K562 (cell line): ENCODE measurements at regions not wholly inside any gene's neighbourhood (a gene's known extent, or its start where the extent isn't known, plus 50 kb on each side); places are given as distances from the start of the nearest gene placed in this dataset.

Experiments used
- ATF2 ChIP-seq: sonication (generic); formaldehyde crosslinking; IDR thresholded peaks from 2 replicates; pipeline ENCODE4 v1.8.1; 2022; ENCODE audit warnings: missing genetic modification reagents
- BRD4 ChIP-seq: fragments of 200-600 bp; sonication (generic); IDR thresholded peaks from 2 replicates; pipeline ENCODE4 v1.6.1; 2017; ENCODE audit warnings: inconsistent platforms
- CBX3 ChIP-seq, 2 experiments: IDR thresholded peaks; 1 replicate in 1 of 2; 2 replicates in 1 of 2; pipeline ENCODE4 v1.6.1; 2012; ENCODE audit warnings: inconsistent platforms in 2 of 2, low read length in 2 of 2, borderline replicate concordance in 1 of 2, control low read depth in 1 of 2
- CEBPB ChIP-seq: fragments of 450-650 bp; IDR thresholded peaks from 2 replicates; pipeline ENCODE4 v1.6.1; 2016; ENCODE audit warnings: missing genetic modification characterization, missing compliant biosample characterization
- E4F1 ChIP-seq: fragments of 250-450 bp; sonication (Bioruptor Pico); IDR thresholded peaks from 2 replicates; pipeline ENCODE4 v1.5.0; 2021; ENCODE audit warnings: mild to moderate bottlenecking, borderline replicate concordance
- HDGF ChIP-seq: fragments of 450-650 bp; IDR thresholded peaks from 2 replicates; pipeline ENCODE4 v1.6.1; 2016
- HNRNPK ChIP-seq: fragments of 200-400 bp; formaldehyde crosslinking; IDR thresholded peaks from one replicate; pipeline ENCODE4 v1.6.1; 2018; ENCODE audit warnings: mild to moderate bottlenecking, low read depth, low read length; ENCODE audit not compliant: poor library complexity, severe bottlenecking
- ILK ChIP-seq: fragments of 450-650 bp; IDR thresholded peaks from 2 replicates; pipeline ENCODE4 v1.6.1; 2016; ENCODE audit warnings: missing genetic modification characterization, low read depth, mild to moderate bottlenecking, missing compliant biosample characterization, moderate library complexity, borderline replicate concordance
- RBM39 ChIP-seq: fragments of 200-400 bp; formaldehyde crosslinking; optimal IDR thresholded peaks from 2 replicates; pipeline ENCODE3; 2018; ENCODE audit warnings: low read depth, low read length
- TEAD2 ChIP-seq: fragments of 450-650 bp; IDR thresholded peaks from 2 replicates; pipeline ENCODE4 v1.6.1; 2016; ENCODE audit warnings: missing genetic modification characterization, control low read depth, missing compliant biosample characterization
- TSHZ1 ChIP-seq: fragments of 250-450 bp; sonication (Bioruptor Pico); IDR thresholded peaks from 2 replicates; pipeline ENCODE4 v1.4.0; 2020; ENCODE audit warnings: mild to moderate bottlenecking, moderate library complexity
- YY1 ChIP-seq, 3 experiments: IDR thresholded peaks; 2 replicates each; pipeline ENCODE4 v1.6.1; 2011; ENCODE audit warnings: low read length in 2 of 3, mild to moderate bottlenecking in 2 of 3, moderate library complexity in 2 of 3, borderline replicate concordance in 1 of 3, control low read depth in 1 of 3, low read depth in 1 of 3; ENCODE audit not compliant: insufficient read depth in 3 of 3, insufficient replicate concordance in 2 of 3, control insufficient read depth in 1 of 3, insufficient read length in 1 of 3; ENCODE audit errors: extremely low read depth in 1 of 3
- ZNF212 ChIP-seq: fragments of 450-650 bp; formaldehyde crosslinking; IDR thresholded peaks from 2 replicates; pipeline ENCODE4 v1.4.0; 2020; ENCODE audit warnings: mild to moderate bottlenecking
- TF ChIP-seq, protein P1 (sequence below), 3 experiments: IDR thresholded peaks in 2 of 3; conservative IDR thresholded peaks in 1 of 3; 2 replicates each; pipeline ENCODE4 v1.5.1; 2011 to 2012; ENCODE audit warnings: low read length in 3 of 3, mild to moderate bottlenecking in 3 of 3, control low read depth in 2 of 3, improper control_type of control experiment in 1 of 3, inconsistent platforms in 1 of 3, low read depth in 1 of 3, mixed read lengths in 1 of 3, moderate library complexity in 1 of 3; ENCODE audit not compliant: insufficient read depth in 2 of 3

DNA sequence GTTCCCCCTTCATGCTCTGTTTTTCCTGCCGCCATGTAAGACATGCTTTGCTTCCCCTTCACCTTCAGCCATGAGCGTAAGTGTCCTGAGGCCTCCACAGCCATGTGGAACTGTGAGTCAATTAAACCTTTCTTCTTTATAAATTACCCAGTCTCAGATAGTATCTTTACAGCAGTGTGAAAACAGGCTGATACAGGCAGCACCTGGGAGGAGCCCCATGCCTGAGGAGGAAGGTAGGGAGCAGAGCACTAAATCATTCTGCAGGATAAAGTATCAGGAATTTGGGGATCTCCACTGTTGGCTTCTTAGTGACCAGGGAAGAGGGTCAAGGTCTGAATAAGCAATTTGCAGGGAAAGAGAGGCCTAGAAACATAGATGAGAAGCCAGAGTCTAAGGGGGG, 78.0 kb downstream of the KCNF1 start:
- TF ChIP-seq YY1 (IDR thresholded peaks at IDR 0.05; ENCODE audit: borderline replicate concordance in 1 of 3, control insufficient read depth in 1 of 3, extremely low read depth in 1 of 3, insufficient read depth in 3 of 3, insufficient read length in 1 of 3, insufficient replicate concordance in 2 of 3, low read depth in 1 of 3, low read length in 2 of 3), result no peak
- no peak for TF ChIP-seq BRD4
- no peak for TF ChIP-seq CBX3 (IDR thresholded peaks at IDR 0.05; ENCODE audit: borderline replicate concordance in 1 of 2, low read length in 2 of 2)
- TF ChIP-seq ATF2 (CRISPR knock-in tag), result no peak
- TF ChIP-seq E4F1 (CRISPR knock-in tag), result no peak
- no peak for TF ChIP-seq CEBPB (tag)
- TF ChIP-seq ILK (tag), result no peak
- TF ChIP-seq HNRNPK, result no peak
- TF ChIP-seq, protein P1, sequence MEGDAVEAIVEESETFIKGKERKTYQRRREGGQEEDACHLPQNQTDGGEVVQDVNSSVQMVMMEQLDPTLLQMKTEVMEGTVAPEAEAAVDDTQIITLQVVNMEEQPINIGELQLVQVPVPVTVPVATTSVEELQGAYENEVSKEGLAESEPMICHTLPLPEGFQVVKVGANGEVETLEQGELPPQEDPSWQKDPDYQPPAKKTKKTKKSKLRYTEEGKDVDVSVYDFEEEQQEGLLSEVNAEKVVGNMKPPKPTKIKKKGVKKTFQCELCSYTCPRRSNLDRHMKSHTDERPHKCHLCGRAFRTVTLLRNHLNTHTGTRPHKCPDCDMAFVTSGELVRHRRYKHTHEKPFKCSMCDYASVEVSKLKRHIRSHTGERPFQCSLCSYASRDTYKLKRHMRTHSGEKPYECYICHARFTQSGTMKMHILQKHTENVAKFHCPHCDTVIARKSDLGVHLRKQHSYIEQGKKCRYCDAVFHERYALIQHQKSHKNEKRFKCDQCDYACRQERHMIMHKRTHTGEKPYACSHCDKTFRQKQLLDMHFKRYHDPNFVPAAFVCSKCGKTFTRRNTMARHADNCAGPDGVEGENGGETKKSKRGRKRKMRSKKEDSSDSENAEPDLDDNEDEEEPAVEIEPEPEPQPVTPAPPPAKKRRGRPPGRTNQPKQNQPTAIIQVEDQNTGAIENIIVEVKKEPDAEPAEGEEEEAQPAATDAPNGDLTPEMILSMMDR (IDR thresholded peaks at IDR 0.05 in 2 of 3, conservative IDR thresholded peaks at IDR 0.05 in 1 of 3; ENCODE audit: insufficient read depth in 2 of 3, low read depth in 1 of 3, low read length in 3 of 3), result no peak
- no peak for TF ChIP-seq HDGF
- no peak for TF ChIP-seq RBM39
- no peak for TF ChIP-seq ZNF212
- no peak for TF ChIP-seq TSHZ1 (CRISPR knock-in tag)
- TF ChIP-seq TEAD2, result no peak
